Activated T-helper 2 cell treated with anti-CD3 and anti-CD28 coated beads, Interferon-gamma antibody, Interleukin-2, Interleukin-4, amounts not matched to agents 10 μg/mL and 5 μg/mL and 100 μg/mL, durations not matched to agents 14 hours and 24 hours and 36 hours (primary cell): ENCODE measurements at regions not wholly inside any gene's neighbourhood (a gene's known extent, or its start where the extent isn't known, plus 50 kb on each side); places are given as distances from the start of the nearest gene placed in this dataset.

Source experiments
- DNase-seq: peaks from one replicate; pipeline ENCODE4 v3.0.0; 2021; ENCODE audit warnings: low spot score
- H3K27ac Mint-ChIP-seq: one replicate; pipeline ENCODE4 v1.8.0; 2021; ENCODE audit warnings: mixed read lengths
- H3K27me3 Mint-ChIP-seq: one replicate; pipeline ENCODE4 v1.8.0; 2021; ENCODE audit warnings: low read depth, mixed read lengths
- H3K36me3 Mint-ChIP-seq: one replicate; pipeline ENCODE4 v1.8.0; 2021; ENCODE audit warnings: low read depth, mixed read lengths
- H3K4me1 Mint-ChIP-seq: one replicate; pipeline ENCODE4 v1.8.0; 2021; ENCODE audit warnings: low read depth, mixed read lengths
- H3K4me3 Mint-ChIP-seq: one replicate; pipeline ENCODE4 v1.8.0; 2021; ENCODE audit warnings: low read depth, mild to moderate bottlenecking, moderate library complexity, mixed read lengths
- H3K9me3 Mint-ChIP-seq: one replicate; pipeline ENCODE4 v1.8.0; 2021; ENCODE audit warnings: mixed read lengths
- intact Hi-C: fragments of 100-400 bp; cut with micrococcal nuclease; formaldehyde crosslinking; loops from one replicate; pipeline ENCODE4 v1.15.1; 2023

GRCh38 chr10:3452173-3452626, 279.6 kb upstream of the PITRM1 start:
- peaks cover 38% of the 10 kb centered on the region for H3K4me1 Mint-ChIP-seq
- no peak overlapping the region for H3K27ac Mint-ChIP-seq
- intact Hi-C loops = no loop called here
- H3K27me3 Mint-ChIP-seq = peaks cover 21% of the 10 kb centered on the region
- peaks cover 4% of the 10 kb centered on the region for H3K36me3 Mint-ChIP-seq
- no peak overlapping the region for H3K4me3 Mint-ChIP-seq
- DNase-seq = no peak
- peaks cover 3% of the 10 kb centered on the region for H3K9me3 Mint-ChIP-seq

DNA sequence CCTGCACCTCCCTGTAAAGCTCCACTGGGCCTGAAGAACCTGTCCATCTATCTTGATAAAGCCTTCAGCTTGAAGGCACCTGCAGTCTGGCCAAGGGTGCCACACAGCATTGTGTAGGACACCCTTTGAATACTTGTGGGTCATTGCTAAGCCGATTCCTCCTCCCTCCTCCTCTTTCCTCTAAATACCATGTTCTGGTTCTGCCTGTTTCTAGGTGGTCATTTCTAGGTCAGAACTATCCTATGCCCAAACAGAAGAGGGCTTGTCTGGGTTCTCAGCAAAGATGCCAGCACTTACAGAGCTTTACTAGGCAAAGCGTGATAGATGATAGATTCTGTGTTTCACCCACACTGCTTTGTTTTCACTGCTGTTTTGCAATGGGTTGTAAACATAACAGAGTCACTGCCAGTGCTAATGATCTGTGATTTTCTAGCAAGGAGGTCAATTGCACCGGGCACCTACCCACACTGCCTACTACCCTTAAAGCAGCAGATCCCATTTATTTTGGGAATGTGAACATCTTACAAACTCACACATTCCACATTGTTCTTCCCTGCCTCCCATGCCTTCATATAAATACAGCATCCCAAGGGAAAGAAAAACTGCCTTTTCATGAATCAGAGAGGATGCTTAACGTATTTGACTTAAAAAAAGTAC, 279.1 kb upstream of the PITRM1 start:
- Mint-ChIP-seq H3K4me1 (peaks cover 38% of the 10 kb centered on the region), H3K4me3 (no peak overlapping the region), H3K27me3 (peaks cover 21% of the 10 kb centered on the region), H3K27ac (no peak overlapping the region), H3K9me3 (peaks cover 3% of the 10 kb centered on the region), H3K36me3 (peaks cover 4% of the 10 kb centered on the region)
- no peak for DNase-seq
- intact Hi-C loops = no loop called here

DNA sequence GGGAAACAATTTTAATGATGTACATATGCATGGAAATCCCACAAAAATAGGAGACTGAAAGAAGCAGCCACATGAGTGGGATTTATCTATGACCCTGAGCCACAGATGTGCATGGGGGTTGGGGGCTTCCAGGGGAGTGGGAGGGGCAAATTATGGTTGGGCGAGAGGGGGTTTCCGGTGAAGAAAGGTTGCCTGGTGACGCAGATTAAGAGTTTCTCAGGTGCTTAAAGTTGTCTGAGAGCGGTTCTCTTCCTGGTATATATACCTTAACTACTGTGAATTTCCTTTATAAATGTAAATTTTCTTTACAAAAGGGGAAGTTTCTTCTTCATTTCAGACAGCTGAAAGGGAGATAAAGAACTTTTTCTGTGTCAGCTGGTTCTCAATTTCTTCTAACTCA, 273.6 kb upstream of the PITRM1 start:
- intact Hi-C loops = no loop called here
- Mint-ChIP-seq H3K27me3 (peaks cover 44% of the 10 kb centered on the region), H3K9me3 (peaks cover 3% of the 10 kb centered on the region), H3K27ac (no peak overlapping the region), H3K4me1 (peaks cover 14% of the 10 kb centered on the region), H3K36me3 (peaks cover 4% of the 10 kb centered on the region), H3K4me3 (no peak overlapping the region)
- DNase-seq = no peak

DNA sequence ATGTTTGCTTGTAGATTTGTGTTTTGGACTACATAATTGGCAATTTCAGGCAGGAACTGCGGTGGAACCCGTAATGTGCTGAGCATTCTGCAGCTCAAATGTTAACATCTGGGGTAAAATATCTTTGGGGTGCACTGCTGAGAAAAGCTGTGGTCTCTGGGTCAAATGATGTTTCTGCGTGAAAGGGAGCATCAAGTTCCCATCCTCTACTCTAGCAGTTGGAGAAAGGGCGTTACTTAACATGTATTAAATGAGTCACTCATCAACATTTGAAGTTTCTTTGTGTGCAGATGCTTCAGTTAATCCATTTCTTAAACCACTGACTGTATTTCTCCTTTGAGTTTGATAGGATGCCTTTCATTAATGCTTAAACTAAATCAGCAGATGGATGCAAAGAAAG, 273.1 kb upstream of the PITRM1 start:
- no peak for DNase-seq
- Mint-ChIP-seq H3K9me3 (peaks cover 3% of the 10 kb centered on the region), H3K36me3 (peaks cover 4% of the 10 kb centered on the region), H3K4me1 (peaks cover 14% of the 10 kb centered on the region), H3K4me3 (no peak overlapping the region), H3K27me3 (peaks cover 41% of the 10 kb centered on the region), H3K27ac (no peak overlapping the region)
- intact Hi-C loops = no loop called here

- no peak for DNase-seq
- peaks cover 8% of the 10 kb centered on the region for H3K9me3 Mint-ChIP-seq
- intact Hi-C loops = no loop called here
- H3K27ac Mint-ChIP-seq = no peak overlapping the region
- no peak overlapping the region for H3K4me3 Mint-ChIP-seq
- no peaks in the 10 kb centered on the region for H3K36me3 Mint-ChIP-seq
- peaks cover 29% of the 10 kb centered on the region for H3K27me3 Mint-ChIP-seq
- peaks cover 11% of the 10 kb centered on the region for H3K4me1 Mint-ChIP-seq
Measured at GRCh38 chr10:3442451-3442990, 269.9 kb upstream of the PITRM1 start.

- Mint-ChIP-seq H3K9me3 (peaks cover 8% of the 10 kb centered on the region), H3K36me3 (no peaks in the 10 kb centered on the region), H3K4me1 (peaks cover 3% of the 10 kb centered on the region), H3K27me3 (peaks cover 26% of the 10 kb centered on the region), H3K27ac (no peak overlapping the region), H3K4me3 (no peak overlapping the region)
- no peak for DNase-seq
- intact Hi-C loops = no loop called here
Measured at GRCh38 chr10:3439183-3439582, 266.6 kb upstream of the PITRM1 start.

GRCh38 chr10:3438606-3439005, 266.0 kb upstream of the PITRM1 start:
- H3K4me1 Mint-ChIP-seq = peaks cover 3% of the 10 kb centered on the region
- intact Hi-C loops = no loop called here
- no peak overlapping the region for H3K4me3 Mint-ChIP-seq
- no peak overlapping the region for H3K27ac Mint-ChIP-seq
- no peaks in the 10 kb centered on the region for H3K36me3 Mint-ChIP-seq
- peaks cover 8% of the 10 kb centered on the region for H3K9me3 Mint-ChIP-seq
- H3K27me3 Mint-ChIP-seq = peaks cover 21% of the 10 kb centered on the region
- DNase-seq = no peak

DNA sequence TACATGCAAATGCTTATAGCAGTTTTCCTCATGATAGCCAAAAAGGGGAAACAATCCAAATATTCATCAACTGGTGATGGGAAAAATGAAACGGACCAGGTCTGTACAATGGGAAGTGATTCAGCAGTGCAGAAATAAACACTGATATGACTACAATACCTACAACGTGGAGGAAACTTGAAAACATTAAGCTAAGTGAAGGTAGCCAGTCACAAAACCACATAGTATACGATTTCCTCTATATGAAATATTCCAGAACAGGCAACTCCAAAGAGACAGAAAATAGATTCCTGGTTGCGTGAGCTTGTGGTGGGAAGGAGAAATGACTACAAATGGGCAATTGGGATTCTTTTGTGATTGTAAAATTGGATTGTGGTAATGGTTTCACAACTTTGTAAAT, 263.1 kb upstream of the PITRM1 start:
- no peak for DNase-seq
- Mint-ChIP-seq H3K9me3 (peaks cover 15% of the 10 kb centered on the region), H3K27ac (no peak overlapping the region), H3K36me3 (no peaks in the 10 kb centered on the region), H3K4me3 (no peak overlapping the region), H3K27me3 (peaks cover 18% of the 10 kb centered on the region), H3K4me1 (peaks cover 3% of the 10 kb centered on the region)
- intact Hi-C loops = no loop called here

DNA sequence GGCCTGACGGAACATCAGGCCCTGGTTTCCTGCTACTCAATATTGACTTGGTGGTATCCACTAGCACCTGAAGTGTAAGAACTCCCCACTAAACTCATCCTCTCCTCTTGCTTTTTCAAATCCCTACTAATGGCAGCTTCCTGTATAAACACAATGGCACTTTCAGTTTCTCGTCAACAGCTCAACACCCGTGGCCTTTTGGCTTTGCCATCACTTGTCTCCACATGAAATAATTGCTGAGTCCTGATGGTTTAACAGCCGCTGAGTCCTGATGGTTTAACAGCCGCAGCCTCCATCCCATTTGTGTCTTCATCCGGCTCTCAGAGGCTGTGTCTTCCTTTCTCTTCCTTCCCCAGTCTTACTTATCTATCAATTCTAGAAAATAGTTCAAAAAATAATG, 261.4 kb upstream of the PITRM1 start:
- Mint-ChIP-seq H3K27ac (no peak overlapping the region), H3K4me3 (no peak overlapping the region), H3K4me1 (peaks cover 3% of the 10 kb centered on the region)

GRCh38 chr10:3433131-3433530, 260.5 kb upstream of the PITRM1 start:
- no peak overlapping the region for H3K4me3 Mint-ChIP-seq

More for the DNA sequence above, 261.4 kb upstream of the PITRM1 start:
- peaks cover 22% of the 10 kb centered on the region for H3K9me3 Mint-ChIP-seq
- H3K27me3 Mint-ChIP-seq = peaks cover 20% of the 10 kb centered on the region
- intact Hi-C loops = no loop called here
- peaks cover 3% of the 10 kb centered on the region for H3K36me3 Mint-ChIP-seq
- DNase-seq = no peak

DNA sequence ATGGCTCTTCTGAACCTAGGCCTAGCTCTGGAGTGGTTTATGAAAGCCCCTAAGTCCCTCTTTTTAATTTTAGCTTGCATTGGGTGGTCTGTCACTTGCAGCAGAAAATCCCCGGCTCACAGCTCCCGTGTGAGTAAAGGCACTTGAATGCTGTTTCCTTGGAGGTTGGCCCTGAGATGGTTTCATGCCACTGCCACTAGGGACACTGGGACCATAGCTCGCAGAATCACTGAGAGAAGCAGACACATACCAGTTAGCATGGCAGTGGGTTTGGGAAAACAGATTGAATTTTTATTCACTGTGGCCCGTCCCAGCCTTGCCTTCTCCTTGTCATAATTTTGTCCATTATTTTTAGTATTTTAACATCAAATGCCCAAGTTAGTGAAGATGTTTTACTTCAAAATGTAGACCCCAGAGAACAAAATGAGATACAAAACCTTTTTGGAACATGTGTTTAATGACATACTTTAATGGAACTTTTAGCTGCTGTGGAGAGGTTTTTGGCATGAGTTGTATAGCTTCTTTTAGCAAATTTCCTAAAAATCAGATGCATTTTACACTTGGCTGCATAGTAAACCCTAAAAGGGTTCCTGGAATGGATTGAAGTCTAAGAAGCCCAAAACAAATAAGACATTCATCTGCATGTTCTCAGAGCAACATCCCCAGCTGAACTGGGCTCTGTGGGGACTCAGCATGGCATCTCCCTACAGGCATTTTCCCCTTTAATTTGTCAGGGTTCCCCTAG, 259.7 kb upstream of the PITRM1 start:
- Mint-ChIP-seq H3K27me3 (peaks cover 13% of the 10 kb centered on the region), H3K4me1 (peaks cover 3% of the 10 kb centered on the region), H3K36me3 (peaks cover 3% of the 10 kb centered on the region), H3K9me3 (peaks cover 21% of the 10 kb centered on the region), H3K27ac (no peak overlapping the region), H3K4me3 (no peak overlapping the region)
- no peak for DNase-seq
- intact Hi-C loops = no loop called here

More at GRCh38 chr10:3433131-3433530, 260.5 kb upstream of the PITRM1 start:
- no peak for DNase-seq
- Mint-ChIP-seq H3K9me3 (peaks cover 21% of the 10 kb centered on the region), H3K27ac (no peak overlapping the region), H3K4me1 (peaks cover 3% of the 10 kb centered on the region), H3K36me3 (peaks cover 3% of the 10 kb centered on the region), H3K27me3 (peaks cover 20% of the 10 kb centered on the region)
- intact Hi-C loops = no loop called here

DNA sequence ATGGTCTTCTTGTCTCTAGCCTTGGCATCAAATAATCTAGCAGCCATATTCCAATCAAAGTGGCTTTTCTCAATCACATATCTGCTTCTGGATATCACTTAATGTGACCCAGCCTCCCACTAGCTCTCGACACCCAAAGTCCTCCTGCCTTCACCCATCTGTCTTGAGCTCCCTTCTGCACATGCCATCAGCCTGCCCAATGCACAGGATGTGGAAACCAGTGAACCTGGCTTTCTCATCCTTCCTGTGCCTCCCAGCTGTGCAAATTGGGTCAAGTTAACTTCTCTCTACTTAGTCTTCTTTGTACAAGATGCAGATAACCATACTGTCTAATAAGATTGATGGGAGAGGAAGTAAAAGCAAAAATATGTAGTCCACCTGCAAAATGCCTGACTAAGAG, 257.9 kb upstream of the PITRM1 start:
- Mint-ChIP-seq H3K9me3 (peaks cover 21% of the 10 kb centered on the region), H3K36me3 (peaks cover 3% of the 10 kb centered on the region), H3K4me1 (peaks cover 6% of the 10 kb centered on the region), H3K27ac (no peak overlapping the region), H3K27me3 (peaks cover 2% of the 10 kb centered on the region), H3K4me3 (no peak overlapping the region)
- intact Hi-C loops = no loop called here
- no peak for DNase-seq

- Mint-ChIP-seq H3K27ac (no peak overlapping the region), H3K4me3 (no peak overlapping the region), H3K4me1 (peaks cover 5% of the 10 kb centered on the region), H3K36me3 (peaks cover 3% of the 10 kb centered on the region), H3K27me3 (peaks cover 2% of the 10 kb centered on the region), H3K9me3 (peaks cover 21% of the 10 kb centered on the region)
- intact Hi-C loops = no loop called here
- no peak for DNase-seq
Measured at GRCh38 chr10:3429676-3430075, 257.1 kb upstream of the PITRM1 start.
